OCI-LY7 (cell line): ENCODE measurements at regions not wholly inside any gene's neighbourhood (a gene's known extent, or its start where the extent isn't known, plus 50 kb on each side); places are given as distances from the start of the nearest gene placed in this dataset.

Source experiments
- EZH2phosphoT487 ChIP-seq: fragments of 200-600 bp; sonication (generic); IDR thresholded peaks from 2 replicates; pipeline ENCODE4 v1.6.1; 2018; ENCODE audit warnings: low read depth, borderline replicate concordance, mild to moderate bottlenecking, mixed run types, antibody characterized with exemption, low read length, moderate library complexity, mixed read lengths
- TF ChIP-seq, protein P1 (sequence below): fragments of 200-600 bp; sonication (generic); conservative IDR thresholded peaks from 2 replicates; pipeline ENCODE4 v1.5.1; 2014; ENCODE audit warnings: mild to moderate bottlenecking, antibody characterized with exemption, low read length, moderate library complexity, mixed read lengths

DNA sequence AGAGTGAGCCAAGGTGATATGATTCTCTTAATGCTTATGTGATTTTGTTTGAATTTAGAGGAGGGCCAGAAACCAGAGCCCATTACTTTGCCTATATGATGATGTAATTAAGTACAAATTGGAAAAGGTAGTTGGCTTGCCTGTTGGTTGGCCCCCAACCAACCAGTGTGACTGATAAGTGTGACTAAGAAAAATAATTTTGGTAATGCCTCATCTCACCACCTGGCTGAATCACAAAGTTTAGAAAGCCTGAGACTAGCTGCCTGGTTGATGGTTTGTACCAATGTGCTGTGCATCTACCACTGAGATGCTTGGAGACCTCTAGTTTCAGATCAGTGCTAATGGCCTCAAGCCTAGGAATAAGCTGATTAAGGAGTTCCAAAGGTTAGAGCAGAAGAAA is 338.7 kb downstream of the CDH2 start:
- TF ChIP-seq, protein P1, sequence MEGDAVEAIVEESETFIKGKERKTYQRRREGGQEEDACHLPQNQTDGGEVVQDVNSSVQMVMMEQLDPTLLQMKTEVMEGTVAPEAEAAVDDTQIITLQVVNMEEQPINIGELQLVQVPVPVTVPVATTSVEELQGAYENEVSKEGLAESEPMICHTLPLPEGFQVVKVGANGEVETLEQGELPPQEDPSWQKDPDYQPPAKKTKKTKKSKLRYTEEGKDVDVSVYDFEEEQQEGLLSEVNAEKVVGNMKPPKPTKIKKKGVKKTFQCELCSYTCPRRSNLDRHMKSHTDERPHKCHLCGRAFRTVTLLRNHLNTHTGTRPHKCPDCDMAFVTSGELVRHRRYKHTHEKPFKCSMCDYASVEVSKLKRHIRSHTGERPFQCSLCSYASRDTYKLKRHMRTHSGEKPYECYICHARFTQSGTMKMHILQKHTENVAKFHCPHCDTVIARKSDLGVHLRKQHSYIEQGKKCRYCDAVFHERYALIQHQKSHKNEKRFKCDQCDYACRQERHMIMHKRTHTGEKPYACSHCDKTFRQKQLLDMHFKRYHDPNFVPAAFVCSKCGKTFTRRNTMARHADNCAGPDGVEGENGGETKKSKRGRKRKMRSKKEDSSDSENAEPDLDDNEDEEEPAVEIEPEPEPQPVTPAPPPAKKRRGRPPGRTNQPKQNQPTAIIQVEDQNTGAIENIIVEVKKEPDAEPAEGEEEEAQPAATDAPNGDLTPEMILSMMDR = no peak
- no peak for TF ChIP-seq EZH2phosphoT487
